ENCODE measurements at regions not wholly inside any gene's neighbourhood (a gene's known extent, or its start where the extent isn't known, plus 50 kb on each side); places are given as distances from the start of the nearest gene placed in this dataset.

DNA sequence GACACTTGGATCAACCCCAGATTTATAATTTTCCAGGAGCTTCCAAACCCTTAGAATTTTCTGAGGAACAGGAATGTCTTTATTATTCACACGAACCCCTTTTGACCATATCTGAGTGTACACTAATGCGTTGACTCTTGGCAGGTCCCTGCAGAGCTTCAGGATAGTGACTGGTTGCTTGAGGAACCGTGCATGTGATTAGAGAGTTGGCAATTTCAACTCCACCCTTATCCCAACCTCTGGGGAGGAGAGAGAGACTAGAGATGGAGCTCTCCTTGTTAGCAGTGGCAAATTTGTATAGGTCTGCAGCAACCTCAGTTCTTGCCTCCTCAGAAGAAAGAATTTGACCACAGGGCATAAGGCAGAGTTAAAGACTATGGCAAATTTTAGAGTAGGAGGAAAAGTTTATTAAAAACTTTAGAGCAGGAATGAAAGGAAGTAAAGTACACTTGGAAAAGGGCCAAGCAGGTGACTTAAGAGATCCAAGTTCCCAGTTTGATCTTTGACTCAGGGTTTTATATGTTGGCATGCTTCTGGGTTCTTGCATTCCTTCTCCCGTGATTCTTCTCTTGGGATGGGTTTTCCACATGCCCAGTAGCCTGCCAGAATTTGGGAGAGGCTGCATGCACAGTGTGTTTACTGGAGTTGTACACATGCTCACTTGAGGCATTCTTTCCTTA lies 93.8 kb upstream of the ETV3 start:
- no TSS peak for BruUV-seq (replicated peaks)
- Histone ChIP-seq H3K4me1 (ENCODE audit: control insufficient read depth in 1 of 2, insufficient read depth in 2 of 2, low read length in 2 of 2) (no peaks in the 10 kb centered on the region), H3K27ac (ENCODE audit: low read depth, low read length) (no peak overlapping the region), H3K9me2 (ENCODE audit: insufficient read depth) (no peaks in the 10 kb centered on the region), H3K4me3 (replicated peaks in 1 of 2; ENCODE audit: low read depth in 1 of 2, low read length in 2 of 2) (no peak overlapping the region), H3K27me3 (ENCODE audit: insufficient read depth, low read length) (peaks cover 56% of the 10 kb centered on the region), H2AFZ (ENCODE audit: low read depth, low read length, poor library complexity, severe bottlenecking) (no peak overlapping the region), H3K36me3 (ENCODE audit: control insufficient read depth in 1 of 2, insufficient read depth in 2 of 2, low read length in 2 of 2) (no peaks in the 10 kb centered on the region), H3K79me2 (ENCODE audit: insufficient read depth, low read length) (no peaks in the 10 kb centered on the region), H4K20me1 (ENCODE audit: insufficient read depth) (no peaks in the 10 kb centered on the region; the same call in 1 of the 2 replicates), H3K9me3 (ENCODE audit: control insufficient read depth in 1 of 2, insufficient read depth in 1 of 2, low read depth in 1 of 2, low read length in 2 of 2) (no peaks in the 10 kb centered on the region), H3K9ac (ENCODE audit: low read length) (no peak overlapping the region), H3K4me2 (ENCODE audit: low read length) (no peak overlapping the region)
- CTCF ChIA-PET, result no interaction called here
- no peak for ATAC-seq
- TF ChIP-seq, protein P1, sequence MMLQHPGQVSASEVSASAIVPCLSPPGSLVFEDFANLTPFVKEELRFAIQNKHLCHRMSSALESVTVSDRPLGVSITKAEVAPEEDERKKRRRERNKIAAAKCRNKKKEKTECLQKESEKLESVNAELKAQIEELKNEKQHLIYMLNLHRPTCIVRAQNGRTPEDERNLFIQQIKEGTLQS (IDR thresholded peaks at IDR 0.05), result no peak
- no peak for TF ChIP-seq CBX3 (IDR thresholded peaks at IDR 0.05; ENCODE audit: low read depth)
- no peak for TF ChIP-seq POLR2AphosphoS5 (IDR thresholded peaks at IDR 0.05; ENCODE audit: low read depth, low read length)
- TF ChIP-seq ELF1 (IDR thresholded peaks at IDR 0.05; ENCODE audit: borderline replicate concordance, low read depth), result no peak
- RAD21 ChIA-PET (ENCODE audit: low non-redundant PET in 1 of 2, low total read pairs in 2 of 2, uncharacterized antibody in 2 of 2, unreplicated experiment in 2 of 2), result no interaction called here
- intact Hi-C loops (cut with micrococcal nuclease), result no loop called here
- no peak for DNase-seq (ENCODE audit: low read depth, low spot score)
- POLR2A ChIA-PET, result no interaction called here

DNA sequence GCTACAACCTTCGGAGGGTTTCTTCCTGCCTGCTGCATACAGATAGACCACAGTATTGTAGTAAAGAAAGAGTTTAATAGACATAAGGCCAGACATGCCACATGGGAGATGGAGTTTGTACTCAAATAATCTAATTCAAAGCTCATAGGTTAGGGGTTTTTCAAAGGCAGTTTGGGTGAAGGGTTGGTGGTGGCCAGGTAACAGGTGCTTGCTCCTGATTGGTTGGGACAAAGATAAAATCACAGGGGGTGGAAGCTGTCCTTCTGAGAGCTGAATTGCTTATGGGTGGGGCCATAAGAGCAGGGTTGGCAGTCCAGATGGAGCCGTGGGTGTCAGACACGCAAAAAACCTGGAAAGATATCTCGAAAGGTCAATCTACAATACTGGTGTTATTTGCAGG lies 92.3 kb upstream of the ETV3 start:
- Histone ChIP-seq H2AFZ (ENCODE audit: low read depth, low read length, poor library complexity, severe bottlenecking) (no peak overlapping the region), H3K4me3 (replicated peaks in 1 of 2; ENCODE audit: low read depth in 1 of 2, low read length in 2 of 2) (no peak overlapping the region), H3K4me1 (ENCODE audit: control insufficient read depth in 1 of 2, insufficient read depth in 2 of 2, low read length in 2 of 2) (no peaks in the 10 kb centered on the region), H3K27ac (ENCODE audit: low read depth, low read length) (no peak overlapping the region), H3K9me2 (ENCODE audit: insufficient read depth) (no peaks in the 10 kb centered on the region), H3K4me2 (ENCODE audit: low read length) (no peak overlapping the region), H3K36me3 (ENCODE audit: control insufficient read depth in 1 of 2, insufficient read depth in 2 of 2, low read length in 2 of 2) (no peaks in the 10 kb centered on the region), H3K27me3 (ENCODE audit: insufficient read depth, low read length) (peaks cover 42% of the 10 kb centered on the region), H4K20me1 (ENCODE audit: insufficient read depth) (no peaks in the 10 kb centered on the region), H3K9ac (ENCODE audit: low read length) (no peak overlapping the region), H3K9me3 (ENCODE audit: control insufficient read depth in 1 of 2, insufficient read depth in 1 of 2, low read depth in 1 of 2, low read length in 2 of 2) (no peaks in the 10 kb centered on the region), H3K79me2 (ENCODE audit: insufficient read depth, low read length) (no peaks in the 10 kb centered on the region)
- ATAC-seq, result no peak
- ChIA-PET RAD21 (ENCODE audit: low non-redundant PET in 1 of 2, low total read pairs in 2 of 2, uncharacterized antibody in 2 of 2, unreplicated experiment in 2 of 2) (no interaction called here), CTCF (no interaction called here), POLR2A (no interaction called here)
- no peak for DNase-seq (ENCODE audit: low read depth, low spot score)
- intact Hi-C loops (cut with micrococcal nuclease), result no loop called here
- TF ChIP-seq, protein P2, sequence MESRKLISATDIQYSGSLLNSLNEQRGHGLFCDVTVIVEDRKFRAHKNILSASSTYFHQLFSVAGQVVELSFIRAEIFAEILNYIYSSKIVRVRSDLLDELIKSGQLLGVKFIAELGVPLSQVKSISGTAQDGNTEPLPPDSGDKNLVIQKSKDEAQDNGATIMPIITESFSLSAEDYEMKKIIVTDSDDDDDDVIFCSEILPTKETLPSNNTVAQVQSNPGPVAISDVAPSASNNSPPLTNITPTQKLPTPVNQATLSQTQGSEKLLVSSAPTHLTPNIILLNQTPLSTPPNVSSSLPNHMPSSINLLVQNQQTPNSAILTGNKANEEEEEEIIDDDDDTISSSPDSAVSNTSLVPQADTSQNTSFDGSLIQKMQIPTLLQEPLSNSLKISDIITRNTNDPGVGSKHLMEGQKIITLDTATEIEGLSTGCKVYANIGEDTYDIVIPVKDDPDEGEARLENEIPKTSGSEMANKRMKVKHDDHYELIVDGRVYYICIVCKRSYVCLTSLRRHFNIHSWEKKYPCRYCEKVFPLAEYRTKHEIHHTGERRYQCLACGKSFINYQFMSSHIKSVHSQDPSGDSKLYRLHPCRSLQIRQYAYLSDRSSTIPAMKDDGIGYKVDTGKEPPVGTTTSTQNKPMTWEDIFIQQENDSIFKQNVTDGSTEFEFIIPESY (IDR thresholded peaks at IDR 0.05; ENCODE audit: extremely low read depth, insufficient replicate concordance, low read length), result no peak
- no peak for TF ChIP-seq ZNF274 (IDR thresholded peaks at IDR 0.05; ENCODE audit: low read depth, low read length)
- TF ChIP-seq FOSL1 (IDR thresholded peaks at IDR 0.05; ENCODE audit: low read depth), result no peak
- no peak for TF ChIP-seq POLR2A (IDR thresholded peaks at IDR 0.05; ENCODE audit: borderline replicate concordance, extremely low read depth, insufficient read depth, insufficient read length)
- no peak for TF ChIP-seq SRF (IDR thresholded peaks at IDR 0.05; ENCODE audit: low read depth)
- no peak for TF ChIP-seq EGR1 (IDR thresholded peaks at IDR 0.05; ENCODE audit: low read depth)
- no peak for TF ChIP-seq YY1 (IDR thresholded peaks at IDR 0.05; ENCODE audit: extremely low read depth, insufficient replicate concordance, low read depth, low read length)
- no peak for TF ChIP-seq SP1 (IDR thresholded peaks at IDR 0.05; ENCODE audit: low read depth)
- no TSS peak for BruUV-seq (replicated peaks)
